ENCODE measurements at regions not wholly inside any gene's neighbourhood (a gene's known extent, or its start where the extent isn't known, plus 50 kb on each side); places are given as distances from the start of the nearest gene placed in this dataset.
"Not testable (repeated sequence)": the region's sequence is repeated elsewhere in the genome, so short reads cannot be mapped to it uniquely, and the experiment has no call there.

DNA sequence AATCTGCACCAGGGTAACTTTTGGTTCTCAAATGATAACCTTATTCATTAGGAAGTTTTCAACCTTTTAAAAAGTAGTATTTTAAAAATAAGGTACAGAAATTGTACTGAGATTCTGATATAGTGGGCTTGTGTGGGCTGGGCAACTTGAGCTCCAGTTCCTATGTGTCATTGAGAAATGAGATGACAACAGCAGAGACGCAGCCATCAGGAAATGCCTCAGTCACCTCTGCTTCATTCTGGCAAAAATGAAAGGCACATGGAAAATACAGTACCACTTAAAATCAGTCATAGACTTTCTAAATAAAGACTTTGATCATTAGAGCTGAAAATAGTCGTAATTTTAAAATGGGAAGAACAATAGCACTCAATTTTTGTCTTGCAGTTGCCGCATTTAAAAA is 480.2 kb downstream of the PLK2 start:
- H3K4me3 ChIP-seq (replicated peaks; ENCODE audit: low read depth, low read length) = no peak overlapping the region
- TF ChIP-seq, protein P1, sequence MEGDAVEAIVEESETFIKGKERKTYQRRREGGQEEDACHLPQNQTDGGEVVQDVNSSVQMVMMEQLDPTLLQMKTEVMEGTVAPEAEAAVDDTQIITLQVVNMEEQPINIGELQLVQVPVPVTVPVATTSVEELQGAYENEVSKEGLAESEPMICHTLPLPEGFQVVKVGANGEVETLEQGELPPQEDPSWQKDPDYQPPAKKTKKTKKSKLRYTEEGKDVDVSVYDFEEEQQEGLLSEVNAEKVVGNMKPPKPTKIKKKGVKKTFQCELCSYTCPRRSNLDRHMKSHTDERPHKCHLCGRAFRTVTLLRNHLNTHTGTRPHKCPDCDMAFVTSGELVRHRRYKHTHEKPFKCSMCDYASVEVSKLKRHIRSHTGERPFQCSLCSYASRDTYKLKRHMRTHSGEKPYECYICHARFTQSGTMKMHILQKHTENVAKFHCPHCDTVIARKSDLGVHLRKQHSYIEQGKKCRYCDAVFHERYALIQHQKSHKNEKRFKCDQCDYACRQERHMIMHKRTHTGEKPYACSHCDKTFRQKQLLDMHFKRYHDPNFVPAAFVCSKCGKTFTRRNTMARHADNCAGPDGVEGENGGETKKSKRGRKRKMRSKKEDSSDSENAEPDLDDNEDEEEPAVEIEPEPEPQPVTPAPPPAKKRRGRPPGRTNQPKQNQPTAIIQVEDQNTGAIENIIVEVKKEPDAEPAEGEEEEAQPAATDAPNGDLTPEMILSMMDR (IDR thresholded peaks at IDR 0.05; ENCODE audit: low read length, missing control alignments) = no peak
- DNase-seq (ENCODE audit: low read depth) = no peak

DNA sequence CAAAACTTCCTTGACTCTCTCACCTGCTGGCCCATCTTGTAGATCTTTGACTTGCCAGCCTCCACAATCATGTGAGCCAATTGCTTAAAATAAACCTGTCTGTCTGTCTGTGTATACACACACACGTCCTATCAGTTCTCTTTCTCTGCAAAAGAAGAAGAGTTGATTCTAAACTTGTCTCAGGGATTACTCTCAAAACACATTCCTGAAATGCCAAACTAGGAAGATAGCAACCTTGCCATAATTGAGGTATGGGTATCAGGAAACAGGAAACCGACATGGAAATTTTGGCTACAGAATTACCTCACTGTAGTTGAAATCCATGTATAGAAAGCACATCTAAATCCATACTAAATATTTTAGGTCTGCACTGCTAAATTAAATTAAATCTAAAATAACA is 483.4 kb downstream of the PLK2 start:
- peak; percentile 2 for DNase-seq (ENCODE audit: low read depth)
- TF ChIP-seq, protein P1 (IDR thresholded peaks at IDR 0.05; ENCODE audit: low read length, missing control alignments) = no peak
- H3K4me3 ChIP-seq (replicated peaks; ENCODE audit: low read depth, low read length) = no peak overlapping the region

DNA sequence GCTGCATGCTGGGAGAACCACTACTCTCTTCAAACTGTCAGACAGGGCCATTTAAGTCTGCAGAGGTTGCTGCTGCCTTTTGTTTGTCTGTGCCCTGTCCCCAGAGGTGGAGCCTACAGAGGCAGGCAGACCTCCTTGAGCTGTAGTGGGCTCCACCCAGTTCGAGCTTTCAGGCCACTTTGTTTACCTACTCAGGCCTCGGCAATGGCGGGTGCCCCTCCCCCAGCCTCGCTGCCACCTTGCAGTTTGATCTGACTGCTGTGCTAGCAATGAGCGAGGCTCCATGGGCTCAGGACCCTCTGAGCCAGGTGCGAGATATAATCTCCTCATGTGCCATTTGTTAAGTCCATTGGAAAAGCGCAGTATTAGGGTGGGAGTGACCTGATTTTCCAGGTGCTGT is 487.8 kb downstream of the PLK2 start:
- DNase-seq (ENCODE audit: low read depth); H3K4me3 ChIP-seq (replicated peaks; ENCODE audit: low read depth, low read length): not testable (repeated sequence)

DNA sequence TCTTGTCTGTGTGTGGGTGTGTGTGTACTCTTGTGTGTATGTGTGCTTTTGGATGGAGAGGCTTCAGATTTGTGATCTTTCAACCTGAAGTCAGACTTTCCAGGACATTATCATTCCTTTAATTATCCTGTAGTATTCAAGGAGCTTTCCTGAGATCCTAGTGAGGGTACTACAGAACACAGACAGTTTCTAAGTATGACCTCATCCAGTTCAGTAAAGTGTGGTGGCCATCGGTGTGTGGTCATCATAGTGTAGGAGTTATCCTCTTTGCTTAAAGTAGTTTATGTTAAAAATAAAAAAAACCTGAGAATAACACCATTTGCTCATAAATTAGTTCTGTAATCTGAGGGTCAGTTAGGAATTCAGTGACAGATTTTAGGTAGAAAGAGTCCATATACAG is 478.0 kb upstream of the ACTBL2 start:
- TF ChIP-seq, protein P1 (IDR thresholded peaks at IDR 0.05; ENCODE audit: low read length, missing control alignments) = no peak
- H3K4me3 ChIP-seq (replicated peaks; ENCODE audit: low read depth, low read length) = no peak overlapping the region
- no peak for DNase-seq (ENCODE audit: low read depth)

DNA sequence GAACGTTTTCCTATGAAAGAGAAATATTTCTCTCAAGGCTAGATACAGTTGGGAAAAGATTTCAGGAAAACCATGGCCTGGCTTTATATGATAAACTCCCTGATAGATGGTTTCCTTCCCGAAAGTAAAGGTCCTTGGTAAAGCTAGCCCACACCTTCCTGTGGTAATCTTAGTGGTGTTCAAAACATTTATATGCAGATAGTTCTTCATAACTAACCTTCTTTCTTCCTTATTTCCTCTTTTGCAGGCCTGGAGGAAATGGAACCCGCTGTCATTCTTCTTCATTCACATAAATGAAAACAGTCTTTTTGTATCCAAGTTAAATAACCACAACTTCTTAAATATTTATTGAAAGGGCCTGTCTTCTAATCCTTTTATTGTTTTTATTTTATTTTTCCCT is 474.0 kb upstream of the ACTBL2 start:
- DNase-seq (ENCODE audit: low read depth) = no peak
- no peak overlapping the region for H3K4me3 ChIP-seq (replicated peaks; ENCODE audit: low read depth, low read length)
- TF ChIP-seq, protein P1 (IDR thresholded peaks at IDR 0.05; ENCODE audit: low read length, missing control alignments) = no peak

DNA sequence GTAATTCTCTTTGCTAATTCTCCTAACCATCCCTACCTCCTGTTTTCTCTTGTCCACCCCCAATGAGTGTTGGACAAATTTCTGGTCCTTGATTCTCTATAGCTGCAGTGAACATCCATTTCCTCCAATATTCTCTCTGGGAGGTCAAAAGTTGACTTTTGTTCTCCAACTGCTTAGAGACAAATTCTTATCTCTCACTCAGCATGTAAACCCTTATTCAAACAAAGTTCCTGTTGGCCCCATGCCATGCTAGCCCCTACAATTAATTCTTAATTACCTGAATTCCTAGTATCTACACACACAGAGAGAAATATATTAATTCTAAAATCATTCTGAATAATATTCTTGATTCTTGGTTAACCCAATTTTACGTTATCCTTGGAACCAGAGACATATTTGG is 472.9 kb upstream of the ACTBL2 start:
- no peak for DNase-seq (ENCODE audit: low read depth)
- H3K4me3 ChIP-seq (replicated peaks; ENCODE audit: low read depth, low read length) = no peak overlapping the region
- TF ChIP-seq, protein P1 (IDR thresholded peaks at IDR 0.05; ENCODE audit: low read length, missing control alignments) = no peak

DNA sequence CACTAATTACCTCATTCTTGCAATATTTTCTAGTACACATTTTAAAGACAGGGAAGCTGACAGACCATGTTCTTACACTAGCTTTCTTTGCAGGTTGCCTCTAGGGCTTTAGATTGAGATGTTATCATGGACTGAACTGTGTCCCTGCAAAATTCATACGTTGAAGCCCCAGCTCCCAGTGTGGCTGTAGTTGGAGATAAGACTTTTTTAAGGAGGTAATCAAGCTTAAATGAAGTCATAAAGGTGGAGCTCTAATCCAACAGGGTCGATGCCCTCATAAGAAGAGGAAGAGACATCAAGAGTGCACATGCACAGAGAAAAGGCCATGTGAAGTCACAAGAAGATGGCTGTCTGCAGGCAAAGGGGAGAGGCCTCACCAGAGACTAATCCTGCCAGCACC is 471.2 kb upstream of the ACTBL2 start:
- TF ChIP-seq, protein P1 (IDR thresholded peaks at IDR 0.05; ENCODE audit: low read length, missing control alignments) = no peak

More for the DNA sequence above, 471.2 kb upstream of the ACTBL2 start:
- no peak overlapping the region for H3K4me3 ChIP-seq (replicated peaks; ENCODE audit: low read depth, low read length)
- DNase-seq (ENCODE audit: low read depth) = no peak
